Adrenal gland (tissue), 5 donors: ENCODE measurements at regions not wholly inside any gene's neighbourhood (a gene's known extent, or its start where the extent isn't known, plus 50 kb on each side); places are given as distances from the start of the nearest gene placed in this dataset.

Experiments used
- POLR2A ChIP-seq, 2 donors: fragments of 450-650 bp; IDR thresholded peaks; one replicate each; pipeline ENCODE4 v1.6.1; 2017; ENCODE audit warnings: antibody characterized with exemption in 2 of 2, mild to moderate bottlenecking in 2 of 2, moderate library complexity in 1 of 2
- TF ChIP-seq, protein P1 (sequence below), 6 experiments: fragments of 450-650 bp in 4 of 6; fragments of 200-600 bp in 2 of 6; sonication (generic) in 1 of 6; IDR thresholded peaks; 1 replicate in 5 of 6; 2 replicates in 1 of 6; pipeline versions ENCODE4 v1.5.1 to v1.8.0; 2016 to 2021; ENCODE audit warnings: antibody characterized with exemption in 6 of 6, mild to moderate bottlenecking in 2 of 6, moderate library complexity in 1 of 6
- donor health status: DM: no; HTN: no; CAD: no.

GRCh38 chr11:97028836-97029406 lies 639.1 kb downstream of the JRKL start:
- TF ChIP-seq, protein P1, sequence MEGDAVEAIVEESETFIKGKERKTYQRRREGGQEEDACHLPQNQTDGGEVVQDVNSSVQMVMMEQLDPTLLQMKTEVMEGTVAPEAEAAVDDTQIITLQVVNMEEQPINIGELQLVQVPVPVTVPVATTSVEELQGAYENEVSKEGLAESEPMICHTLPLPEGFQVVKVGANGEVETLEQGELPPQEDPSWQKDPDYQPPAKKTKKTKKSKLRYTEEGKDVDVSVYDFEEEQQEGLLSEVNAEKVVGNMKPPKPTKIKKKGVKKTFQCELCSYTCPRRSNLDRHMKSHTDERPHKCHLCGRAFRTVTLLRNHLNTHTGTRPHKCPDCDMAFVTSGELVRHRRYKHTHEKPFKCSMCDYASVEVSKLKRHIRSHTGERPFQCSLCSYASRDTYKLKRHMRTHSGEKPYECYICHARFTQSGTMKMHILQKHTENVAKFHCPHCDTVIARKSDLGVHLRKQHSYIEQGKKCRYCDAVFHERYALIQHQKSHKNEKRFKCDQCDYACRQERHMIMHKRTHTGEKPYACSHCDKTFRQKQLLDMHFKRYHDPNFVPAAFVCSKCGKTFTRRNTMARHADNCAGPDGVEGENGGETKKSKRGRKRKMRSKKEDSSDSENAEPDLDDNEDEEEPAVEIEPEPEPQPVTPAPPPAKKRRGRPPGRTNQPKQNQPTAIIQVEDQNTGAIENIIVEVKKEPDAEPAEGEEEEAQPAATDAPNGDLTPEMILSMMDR (IDR thresholded peaks at IDR 0.05): no peak
- no peak for TF ChIP-seq POLR2A (IDR thresholded peaks at IDR 0.05)
